Testis (tissue), 2 donors: ENCODE measurements at regions not wholly inside any gene's neighbourhood (a gene's known extent, or its start where the extent isn't known, plus 50 kb on each side); places are given as distances from the start of the nearest gene placed in this dataset.

Experiments
- DNase-seq: peaks from one replicate; pipeline ENCODE4 v3.0.0-alpha.2; 2019
- H3K27ac ChIP-seq, 2 donors: fragments of 200-600 bp; sonication (generic); one replicate each; pipeline ENCODE4 v1.5.1; 2019
- H3K27me3 ChIP-seq: fragments of 200-600 bp; sonication (generic); one replicate; pipeline ENCODE4 v1.5.1; 2019
- H3K36me3 ChIP-seq: fragments of 200-600 bp; sonication (generic); one replicate; pipeline ENCODE4 v1.5.1; 2017; ENCODE audit warnings: low read depth; ENCODE audit errors: missing control alignments
- H3K4me1 ChIP-seq: fragments of 200-600 bp; sonication (generic); one replicate; pipeline ENCODE4 v1.5.1; 2019
- H3K4me3 ChIP-seq, 2 donors: fragments of 200-600 bp; sonication (generic); one replicate each; pipeline ENCODE4 v1.5.1; 2017 to 2019
- H3K9me3 ChIP-seq: fragments of 200-600 bp; sonication (generic); one replicate; pipeline ENCODE4 v1.5.1; 2017
- CTCF ChIP-seq, 3 experiments: fragments of 450-650 bp in 2 of 3; fragments of 200-600 bp in 1 of 3; sonication (generic) in 1 of 3; IDR thresholded peaks; one replicate each; pipeline ENCODE4 v1.5.1; 2016 to 2019; ENCODE audit warnings: antibody characterized with exemption in 3 of 3, mild to moderate bottlenecking in 2 of 3, moderate library complexity in 1 of 3
- POLR2A ChIP-seq: fragments of 450-650 bp; IDR thresholded peaks from one replicate; pipeline ENCODE4 v1.6.1; 2017; ENCODE audit warnings: antibody characterized with exemption, mild to moderate bottlenecking, moderate library complexity
- WGBS, 2 donors: methylation state at CpG; one replicate each; pipeline ENCODE4 v1.1.5; 2018; 5-methylcytosine and 5-hydroxymethylcytosine counted together
- intact Hi-C: fragments of 100-400 bp; cut with DNase I; formaldehyde crosslinking; loops from one replicate; pipeline ENCODE4 v1.15.1; 2023; ENCODE audit warnings: low total_unique reads

GRCh38 chr10:106254071-106254470 lies 910.4 kb downstream of the SORCS1 start:
- WGBS, 2 donors, result 87 to 88% methylated on average over 6 of the region's 7 CpGs

GRCh38 chr10:106252541-106252940 lies 912.0 kb downstream of the SORCS1 start:
- intact Hi-C loops, result no loop called here
- no peak for DNase-seq
- Histone ChIP-seq H3K4me3 (no peak overlapping the region), H3K4me1 (no peaks in the 10 kb centered on the region), H3K9me3 (no peaks in the 10 kb centered on the region), H3K36me3 (no peaks in the 10 kb centered on the region), H3K27ac (no peak overlapping the region), H3K27me3 (no peaks in the 10 kb centered on the region)
- TF ChIP-seq POLR2A, result no peak
- no peak for TF ChIP-seq CTCF (IDR thresholded peaks at IDR 0.05)

More at GRCh38 chr10:106254071-106254470, 910.4 kb downstream of the SORCS1 start:
- H3K27me3 ChIP-seq, result no peaks in the 10 kb centered on the region
- no peak for TF ChIP-seq POLR2A
- TF ChIP-seq CTCF (IDR thresholded peaks at IDR 0.05), result no peak
- H3K36me3 ChIP-seq, result no peaks in the 10 kb centered on the region
- H3K4me1 ChIP-seq, result no peaks in the 10 kb centered on the region
- no peak overlapping the region for H3K27ac ChIP-seq
- intact Hi-C loops, result no loop called here
- no peak for DNase-seq
- no peak overlapping the region for H3K4me3 ChIP-seq
- no peaks in the 10 kb centered on the region for H3K9me3 ChIP-seq

- H3K9me3 ChIP-seq, result no peaks in the 10 kb centered on the region
- H3K27ac ChIP-seq, result no peak overlapping the region
- no peaks in the 10 kb centered on the region for H3K4me1 ChIP-seq
- no peak for TF ChIP-seq CTCF (IDR thresholded peaks at IDR 0.05)
- no peak for TF ChIP-seq POLR2A
- intact Hi-C loops, result no loop called here
- H3K27me3 ChIP-seq, result no peaks in the 10 kb centered on the region
- H3K4me3 ChIP-seq, result no peak overlapping the region
- WGBS, 2 donors, result 95 to 100% methylated on average over 1 of the region's 1 CpG
- H3K36me3 ChIP-seq, result no peaks in the 10 kb centered on the region
- no peak for DNase-seq
Measured at GRCh38 chr10:106251573-106251972, 912.9 kb downstream of the SORCS1 start.

- no peaks in the 10 kb centered on the region for H3K27me3 ChIP-seq
- intact Hi-C loops, result no loop called here
- H3K36me3 ChIP-seq, result no peaks in the 10 kb centered on the region
- H3K27ac ChIP-seq, result no peak overlapping the region
- WGBS, 2 donors, result 75 to 78% methylated on average over 7 of the region's 7 CpGs
- no peaks in the 10 kb centered on the region for H3K4me1 ChIP-seq
- no peaks in the 10 kb centered on the region for H3K9me3 ChIP-seq
- DNase-seq, result no peak
- TF ChIP-seq POLR2A, result no peak
- TF ChIP-seq CTCF (IDR thresholded peaks at IDR 0.05), result no peak
- no peak overlapping the region for H3K4me3 ChIP-seq
Measured at GRCh38 chr10:106242301-106242700, 922.2 kb downstream of the SORCS1 start.

GRCh38 chr10:106226828-106227227 lies 937.7 kb downstream of the SORCS1 start:
- no peaks in the 10 kb centered on the region for H3K27me3 ChIP-seq
- no peak for DNase-seq
- H3K36me3 ChIP-seq, result no peaks in the 10 kb centered on the region
- TF ChIP-seq CTCF (IDR thresholded peaks at IDR 0.05) (no peak), POLR2A (no peak)
- 91 to 97% methylated on average over 2 of the region's 2 CpGs for WGBS, 2 donors
- H3K9me3 ChIP-seq, result no peaks in the 10 kb centered on the region
- H3K27ac ChIP-seq, result no peak overlapping the region
- no peak overlapping the region for H3K4me3 ChIP-seq
- H3K4me1 ChIP-seq, result no peaks in the 10 kb centered on the region
- intact Hi-C loops, result no loop called here
